CD4-positive, alpha-beta T cell treated with Interferon alpha-2 for 1 hour (primary cell): ENCODE measurements at regions not wholly inside any gene's neighbourhood (a gene's known extent, or its start where the extent isn't known, plus 50 kb on each side); places are given as distances from the start of the nearest gene placed in this dataset.
"Not testable (repeated sequence)": the region's sequence is repeated elsewhere in the genome, so short reads cannot be mapped to it uniquely, and the experiment has no call there.

Experiments
- DNase-seq, 2 donors: peaks; one replicate each; pipeline ENCODE4 v3.0.0-alpha.2; 2020 to 2022

GRCh38 chr1:88523854-88524528, 160.1 kb upstream of the PKN2 start:
- no peak for DNase-seq

- no peak for DNase-seq
Observed at GRCh38 chr1:88526456-88526855, 157.6 kb upstream of the PKN2 start.

GRCh38 chr1:88528792-88529191, 155.3 kb upstream of the PKN2 start:
- DNase-seq = no peak

- no peak for DNase-seq
Observed at GRCh38 chr1:88529581-88529980, 154.5 kb upstream of the PKN2 start.

- no peak for DNase-seq
Observed at GRCh38 chr1:88530246-88530645, 153.8 kb upstream of the PKN2 start.

- no peak for DNase-seq
Observed at GRCh38 chr1:88537787-88538186, 146.3 kb upstream of the PKN2 start.

GRCh38 chr1:88538222-88538899, 145.7 kb upstream of the PKN2 start:
- no peak for DNase-seq

GRCh38 chr1:88540255-88540654, 143.8 kb upstream of the PKN2 start:
- no peak for DNase-seq

- no peak for DNase-seq
Observed at GRCh38 chr1:88541596-88541995, 142.5 kb upstream of the PKN2 start.

- DNase-seq = no peak
Observed at GRCh38 chr1:88544195-88544594, 139.9 kb upstream of the PKN2 start.

GRCh38 chr1:88549536-88549935, 134.5 kb upstream of the PKN2 start:
- no peak for DNase-seq

GRCh38 chr1:88552226-88552625, 131.8 kb upstream of the PKN2 start:
- DNase-seq = no peak

- no peak for DNase-seq
Observed at GRCh38 chr1:88557014-88557413, 127.1 kb upstream of the PKN2 start.

- no peak for DNase-seq
Observed at GRCh38 chr1:88560621-88561020, 123.5 kb upstream of the PKN2 start.

- DNase-seq = no peak
Observed at GRCh38 chr1:88562991-88563390, 121.1 kb upstream of the PKN2 start.

GRCh38 chr1:88566615-88567387, 117.3 kb upstream of the PKN2 start:
- no peak for DNase-seq

- no peak for DNase-seq
Observed at GRCh38 chr1:88571506-88571905, 112.6 kb upstream of the PKN2 start.

- DNase-seq = no peak
Observed at GRCh38 chr1:88579598-88579997, 104.5 kb upstream of the PKN2 start.

GRCh38 chr1:88581703-88582102, 102.4 kb upstream of the PKN2 start:
- no peak for DNase-seq

- no peak for DNase-seq
Observed at GRCh38 chr1:88593358-88593757, 90.7 kb upstream of the PKN2 start.

GRCh38 chr1:88595355-88596002, 88.6 kb upstream of the PKN2 start:
- peak in 1 of 2 donors; percentile 49 for DNase-seq

GRCh38 chr1:88597973-88598372, 86.1 kb upstream of the PKN2 start:
- not testable (repeated sequence) for DNase-seq

- peak in 1 of 2 donors; percentile 28 for DNase-seq
Observed at GRCh38 chr1:88608139-88608943, 75.7 kb upstream of the PKN2 start.
